ENCODE measurements at regions not wholly inside any gene's neighbourhood (a gene's known extent, or its start where the extent isn't known, plus 50 kb on each side); places are given as distances from the start of the nearest gene placed in this dataset.

DNA sequence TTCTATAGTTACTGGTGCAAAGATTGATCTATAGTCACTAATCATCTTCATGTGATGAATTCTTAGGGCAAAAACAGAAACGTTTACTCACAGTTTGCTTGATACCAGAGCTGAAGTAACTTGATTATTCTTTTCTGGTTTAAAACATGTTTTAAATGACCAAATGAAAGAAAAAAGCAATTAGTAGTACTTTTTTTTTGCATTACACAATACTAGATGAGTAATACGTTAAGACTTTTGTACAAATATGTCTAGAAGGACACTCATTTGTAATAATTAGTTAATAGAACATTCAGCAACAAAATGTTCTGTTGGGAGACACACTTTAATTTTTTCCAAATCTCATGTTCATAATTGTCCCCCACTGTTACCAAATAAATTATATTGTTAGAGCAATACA, 523.2 kb downstream of the SOX2 start:
- dilution Hi-C loops (cut with MboI; ENCODE audit: extremely low pct_ligation_motif_present, low sequenced_read_pairs): no loop called here
- Histone ChIP-seq H3K4me2 (ENCODE audit: insufficient read depth, low read length) (no peak overlapping the region), H3K27ac (ENCODE audit: insufficient read depth, low read depth, low read length) (no peak overlapping the region), H3K4me3 (replicated peaks in 1 of 3; ENCODE audit: insufficient read depth in 1 of 3, low read depth in 1 of 3, low read length in 3 of 3) (no peak overlapping the region), H3K9me3 (replicated peaks; ENCODE audit: control insufficient read depth, insufficient read depth, low read length) (no peaks in the 10 kb centered on the region), H3K4me1 (ENCODE audit: control insufficient read depth, extremely low read depth, insufficient read depth, low read length) (no peaks in the 10 kb centered on the region), H3K79me2 (ENCODE audit: control insufficient read depth, insufficient read depth, low read length) (no peaks in the 10 kb centered on the region), H3K27me3 (ENCODE audit: control insufficient read depth in 2 of 2, insufficient read depth in 2 of 2, low read length in 2 of 2) (no peaks in the 10 kb centered on the region), H3K9me1 (replicated peaks; ENCODE audit: control insufficient read depth, extremely low read depth, insufficient read depth, low read length) (no peaks in the 10 kb centered on the region), H2AFZ (ENCODE audit: low read depth, low read length) (no peak overlapping the region), H3K36me3 (ENCODE audit: control insufficient read depth in 2 of 2, extremely low read depth in 1 of 2, insufficient read depth in 2 of 2, low read length in 2 of 2) (no peaks in the 10 kb centered on the region), H4K20me1 (replicated peaks; ENCODE audit: control insufficient read depth, extremely low read depth, insufficient read depth, low read length) (no peaks in the 10 kb centered on the region), H3K9ac (replicated peaks; ENCODE audit: extremely low read depth, insufficient read depth, low read length) (no peak overlapping the region)
- intact Hi-C loops (cut with micrococcal nuclease): no loop called here
- no TSS peak for BruUV-seq (replicated peaks)
- ChIA-PET CTCF (no interaction called here), POLR2A (no interaction called here)
- FAIRE-seq (no peak), DNase-seq (ENCODE audit: low read depth, low spot score) (no peak)
- TF ChIP-seq, protein P1, sequence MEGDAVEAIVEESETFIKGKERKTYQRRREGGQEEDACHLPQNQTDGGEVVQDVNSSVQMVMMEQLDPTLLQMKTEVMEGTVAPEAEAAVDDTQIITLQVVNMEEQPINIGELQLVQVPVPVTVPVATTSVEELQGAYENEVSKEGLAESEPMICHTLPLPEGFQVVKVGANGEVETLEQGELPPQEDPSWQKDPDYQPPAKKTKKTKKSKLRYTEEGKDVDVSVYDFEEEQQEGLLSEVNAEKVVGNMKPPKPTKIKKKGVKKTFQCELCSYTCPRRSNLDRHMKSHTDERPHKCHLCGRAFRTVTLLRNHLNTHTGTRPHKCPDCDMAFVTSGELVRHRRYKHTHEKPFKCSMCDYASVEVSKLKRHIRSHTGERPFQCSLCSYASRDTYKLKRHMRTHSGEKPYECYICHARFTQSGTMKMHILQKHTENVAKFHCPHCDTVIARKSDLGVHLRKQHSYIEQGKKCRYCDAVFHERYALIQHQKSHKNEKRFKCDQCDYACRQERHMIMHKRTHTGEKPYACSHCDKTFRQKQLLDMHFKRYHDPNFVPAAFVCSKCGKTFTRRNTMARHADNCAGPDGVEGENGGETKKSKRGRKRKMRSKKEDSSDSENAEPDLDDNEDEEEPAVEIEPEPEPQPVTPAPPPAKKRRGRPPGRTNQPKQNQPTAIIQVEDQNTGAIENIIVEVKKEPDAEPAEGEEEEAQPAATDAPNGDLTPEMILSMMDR (IDR thresholded peaks at IDR 0.05; ENCODE audit: extremely low read depth in 1 of 2, insufficient read depth in 1 of 2, low read depth in 1 of 2, low read length in 2 of 2): no peak
- TF ChIP-seq POLR2AphosphoS5 (IDR thresholded peaks at IDR 0.05; ENCODE audit: insufficient read depth, low read depth, low read length): no peak

DNA sequence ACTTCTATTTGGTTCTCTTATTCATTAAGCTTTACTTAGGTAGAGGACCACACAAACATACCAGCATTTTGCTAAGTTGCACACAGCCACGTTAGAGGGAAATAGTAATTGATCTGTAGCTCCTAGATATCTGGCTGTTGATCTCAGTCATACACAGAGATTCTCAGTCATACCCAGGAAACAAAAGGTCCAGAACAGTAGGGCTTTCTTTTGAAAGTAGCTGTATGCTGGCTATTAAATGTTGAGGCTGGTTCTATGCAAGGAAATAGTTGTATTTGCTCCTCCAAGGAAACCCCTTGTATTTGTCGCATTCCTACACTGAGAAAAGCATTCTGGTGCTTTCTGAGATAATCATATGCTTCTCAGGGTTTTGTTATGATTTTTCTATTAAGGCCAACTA, 523.8 kb downstream of the SOX2 start:
- DNase-seq (ENCODE audit: low read depth, low spot score): no peak
- Histone ChIP-seq H3K9me1 (replicated peaks; ENCODE audit: control insufficient read depth, extremely low read depth, insufficient read depth, low read length) (no peaks in the 10 kb centered on the region), H3K36me3 (ENCODE audit: control insufficient read depth in 2 of 2, extremely low read depth in 1 of 2, insufficient read depth in 2 of 2, low read length in 2 of 2) (no peaks in the 10 kb centered on the region), H3K4me2 (ENCODE audit: insufficient read depth, low read length) (no peak overlapping the region), H3K27ac (ENCODE audit: insufficient read depth, low read depth, low read length) (no peak overlapping the region), H3K79me2 (ENCODE audit: control insufficient read depth, insufficient read depth, low read length) (no peaks in the 10 kb centered on the region), H4K20me1 (replicated peaks; ENCODE audit: control insufficient read depth, extremely low read depth, insufficient read depth, low read length) (no peaks in the 10 kb centered on the region), H3K4me3 (replicated peaks in 1 of 3; ENCODE audit: insufficient read depth in 1 of 3, low read depth in 1 of 3, low read length in 3 of 3) (no peak overlapping the region), H3K4me1 (ENCODE audit: control insufficient read depth, extremely low read depth, insufficient read depth, low read length) (no peaks in the 10 kb centered on the region), H3K27me3 (ENCODE audit: control insufficient read depth in 2 of 2, insufficient read depth in 2 of 2, low read length in 2 of 2) (no peaks in the 10 kb centered on the region), H3K9me3 (replicated peaks; ENCODE audit: control insufficient read depth, insufficient read depth, low read length) (no peaks in the 10 kb centered on the region), H2AFZ (ENCODE audit: low read depth, low read length) (no peak overlapping the region), H3K9ac (replicated peaks; ENCODE audit: extremely low read depth, insufficient read depth, low read length) (no peak overlapping the region)
- FAIRE-seq: no peak
- dilution Hi-C loops (cut with MboI; ENCODE audit: extremely low pct_ligation_motif_present, low sequenced_read_pairs) (no loop called here), intact Hi-C loops (cut with micrococcal nuclease) (no loop called here)
- TF ChIP-seq JUN (IDR thresholded peaks at IDR 0.05; ENCODE audit: borderline replicate concordance, insufficient read depth, insufficient read length, low read depth) (no peak), POLR2AphosphoS5 (IDR thresholded peaks at IDR 0.05; ENCODE audit: insufficient read depth, low read depth, low read length) (no peak), MAX (IDR thresholded peaks at IDR 0.05; ENCODE audit: insufficient read depth, insufficient read length) (no peak), POLR2A (IDR thresholded peaks at IDR 0.05; ENCODE audit: low read depth, low read length) (no peak), EZH2 (IDR thresholded peaks at IDR 0.05; ENCODE audit: borderline replicate concordance, low read depth, low read length, severe bottlenecking) (no peak)
- TF ChIP-seq, protein P1 (IDR thresholded peaks at IDR 0.05; ENCODE audit: extremely low read depth in 1 of 2, insufficient read depth in 1 of 2, low read depth in 1 of 2, low read length in 2 of 2): no peak
- ChIA-PET CTCF (no interaction called here), POLR2A (no interaction called here)
- BruUV-seq (replicated peaks): no TSS peak
